HepG2 (cell line): ENCODE measurements at regions not wholly inside any gene's neighbourhood (a gene's known extent, or its start where the extent isn't known, plus 50 kb on each side); places are given as distances from the start of the nearest gene placed in this dataset.

Experiments used
- ATAC-seq: fragments of 200-7000 bp; cut with Tn5 transposase; 3 replicates; pipeline ENCODE4 v1.9.1; 2020; ENCODE audit warnings: mild to moderate bottlenecking, moderate library complexity
- BruUV-seq: library from RNA; stranded (reverse); fragments of 400-500 nt; replicated peaks from 2 replicates; lab custom pipeline; 2021; lab: Mats Ljungman, UMichigan
- CTCF ChIA-PET: fragments of 300-600 bp; formaldehyde crosslinking; extraction: SDS; loops from one replicate; lab custom pipeline; 2021; ENCODE audit warnings: low total read pairs, inconsistent platforms, low intra/inter-chr PET ratio; lab: Yijun Ruan, JAX
- POLR2A ChIA-PET: fragments of 350-600 bp; sonication (Branson Sonifier 250); formaldehyde crosslinking; loops from one replicate; lab custom pipeline; 2020; ENCODE audit warnings: antibody characterized with exemption, inconsistent platforms; lab: Yijun Ruan, JAX
- DNase-seq: peaks from one replicate; pipeline ENCODE4 v3.0.0-alpha.2; 2015; ENCODE audit warnings: low spot score
- FAIRE-seq: peaks from 3 replicates; lab custom pipeline; 2011; peaks lifted over from hg19 to GRCh38; lab: Jason Lieb, UNC
- H2AFZ ChIP-seq: one replicate; pipeline ENCODE4 v1.6.1; 2011; ENCODE audit warnings: low read length, inconsistent platforms
- H3K27ac ChIP-seq: fragments of 300-600 bp; 3 replicates; pipeline ENCODE4 v1.8.0; 2011; ENCODE audit warnings: mixed run types, mild to moderate bottlenecking, mixed read lengths, low read length, inconsistent platforms; ENCODE audit not compliant: insufficient read depth; ENCODE audit errors: extremely low read length
- H3K27me3 ChIP-seq, 2 experiments: fragments of 200-600 bp in 1 of 2; 2 replicates in 1 of 2; 3 replicates in 1 of 2; pipeline versions ENCODE4 v1.6.0 to v1.8.0; 2011; ENCODE audit warnings: low read length in 2 of 2, mild to moderate bottlenecking in 2 of 2, moderate library complexity in 2 of 2, inconsistent platforms in 1 of 2; ENCODE audit not compliant: insufficient read depth in 2 of 2, control insufficient read depth in 1 of 2
- H3K36me3 ChIP-seq, 2 experiments: fragments of 200-600 bp in 1 of 2; replicated peaks in 1 of 2; 2 replicates in 1 of 2; 3 replicates in 1 of 2; pipeline versions ENCODE4 v1.5.1 to v1.8.0; 2011; ENCODE audit warnings: low read length in 2 of 2, inconsistent platforms in 1 of 2; ENCODE audit not compliant: insufficient read depth in 2 of 2, control insufficient read depth in 1 of 2
- H3K4me1 ChIP-seq: 2 replicates; pipeline ENCODE4 v1.5.1; 2012; ENCODE audit warnings: low read length, inconsistent platforms; ENCODE audit not compliant: insufficient read depth
- H3K4me2 ChIP-seq: 2 replicates; pipeline ENCODE4 v1.6.0; 2011; ENCODE audit warnings: low read depth, low read length, inconsistent platforms
- H3K4me3 ChIP-seq, 3 experiments: fragments of 200-600 bp in 1 of 3; sonication (generic), shearing (Covaris generic) in 1 of 3; replicated peaks in 1 of 3; 2 replicates each; pipeline ENCODE4 v1.5.1; 2011 to 2016; ENCODE audit warnings: low read length in 3 of 3, inconsistent platforms in 2 of 3, low read depth in 2 of 3, mild to moderate bottlenecking in 2 of 3, control low read depth in 1 of 3, mixed read lengths in 1 of 3; ENCODE audit not compliant: insufficient read depth in 1 of 3
- H3K79me2 ChIP-seq: one replicate; pipeline ENCODE4 v1.6.1; 2011; ENCODE audit warnings: low read length, inconsistent platforms; ENCODE audit not compliant: insufficient read depth
- H3K9ac ChIP-seq: 2 replicates; pipeline ENCODE4 v1.6.0; 2011; ENCODE audit warnings: mild to moderate bottlenecking, low read depth, low read length, inconsistent platforms; ENCODE audit not compliant: insufficient read depth
- H3K9me3 ChIP-seq: 2 replicates; pipeline ENCODE4 v1.5.1; 2012; ENCODE audit warnings: mild to moderate bottlenecking, low read length
- H4K20me1 ChIP-seq: 2 replicates; pipeline ENCODE4 v1.6.0; 2011; ENCODE audit warnings: inconsistent platforms, mild to moderate bottlenecking, low read length, moderate library complexity; ENCODE audit not compliant: insufficient read depth
- ATRX ChIP-seq: sonication (generic); formaldehyde crosslinking; IDR thresholded peaks from 2 replicates; pipeline ENCODE4 v1.4.0; 2020; ENCODE audit warnings: missing genetic modification reagents, borderline replicate concordance
- ELF1 ChIP-seq: sonication (generic); formaldehyde crosslinking; IDR thresholded peaks from 2 replicates; pipeline ENCODE4 v1.4.0; 2020; ENCODE audit warnings: missing genetic modification reagents
- FLYWCH1 ChIP-seq: sonication (generic); formaldehyde crosslinking; IDR thresholded peaks from 2 replicates; pipeline ENCODE4 v1.8.1; 2023; ENCODE audit warnings: mild to moderate bottlenecking, missing genetic modification reagents
- HBP1 ChIP-seq: IDR thresholded peaks from 2 replicates; pipeline ENCODE4 v1.6.1; 2016; ENCODE audit warnings: low read depth, control low read depth
- ZBTB10 ChIP-seq: sonication (generic); formaldehyde crosslinking; IDR thresholded peaks from 2 replicates; pipeline ENCODE4 v1.4.0; 2020; ENCODE audit warnings: missing genetic modification reagents, borderline replicate concordance
- ZNF609 ChIP-seq: sonication (generic); formaldehyde crosslinking; IDR thresholded peaks from 2 replicates; pipeline ENCODE4 v1.4.0; 2020; ENCODE audit warnings: mild to moderate bottlenecking, missing genetic modification reagents, borderline replicate concordance
- in situ Hi-C: cut with HindIII; loops from 2 replicates; pipeline ENCODE4 v1.10.0; 2017; ENCODE audit warnings: low pct_unique_long_range_greater_than_20kb; ENCODE audit not compliant: extremely low pct_ligation_motif_present
- intact Hi-C: fragments of 100-400 bp; cut with micrococcal nuclease; formaldehyde crosslinking; loops from one replicate; pipeline ENCODE4 v1.10.0; 2022; ENCODE audit not compliant: unreplicated experiment

GRCh38 chr11:130699561-130699960, 216.7 kb downstream of the SNX19 start (continued):
- TF ChIP-seq ZBTB10 (CRISPR knock-in tag) (no peak), HBP1 (no peak)

- CTCF ChIA-PET: no interaction called here
- no peak overlapping the region for H3K4me3 ChIP-seq
- intact Hi-C loops (no loop called here), in situ Hi-C loops (no loop called here)
- H4K20me1 ChIP-seq: no peaks in the 10 kb centered on the region
- no peak for ATAC-seq
- H2AFZ ChIP-seq: no peak overlapping the region
- H3K4me1 ChIP-seq: no peaks in the 10 kb centered on the region
- no peak overlapping the region for H3K9ac ChIP-seq
- H3K27ac ChIP-seq: no peak overlapping the region
- DNase-seq: no peak
- FAIRE-seq: no peak
- POLR2A ChIA-PET: no interaction called here
- H3K36me3 ChIP-seq: no peaks in the 10 kb centered on the region
- H3K79me2 ChIP-seq: no peaks in the 10 kb centered on the region
- peaks cover 3 to 25% of the 10 kb centered on the region in 2 experiments; a peak in 3 of 5 replicates for H3K27me3 ChIP-seq
- no peak overlapping the region for H3K4me2 ChIP-seq
- no peaks in the 10 kb centered on the region for H3K9me3 ChIP-seq
- BruUV-seq: no TSS peak
- TF ChIP-seq FLYWCH1 (CRISPR knock-in tag) (no peak), ZNF609 (CRISPR knock-in tag) (no peak), ELF1 (CRISPR knock-in tag) (no peak), ATRX (no peak)
Measured at GRCh38 chr11:130700092-130700491, 216.2 kb downstream of the SNX19 start.
